Brain microvascular endothelial cell (primary cell): ENCODE measurements at regions not wholly inside any gene's neighbourhood (a gene's known extent, or its start where the extent isn't known, plus 50 kb on each side); places are given as distances from the start of the nearest gene placed in this dataset.

Experiments
- DNase-seq: peaks from one replicate; pipeline ENCODE4 v3.0.0-alpha.2; 2020
- H3K27ac ChIP-seq: fragments of 250-450 bp; sonication (Bioruptor Pico); 2 replicates; pipeline ENCODE4 v1.5.1; 2020; ENCODE audit warnings: mild to moderate bottlenecking, moderate library complexity
- H3K27me3 ChIP-seq: fragments of 250-450 bp; sonication (Bioruptor Pico); replicated peaks from 2 replicates; pipeline ENCODE4 v1.5.1; 2020; ENCODE audit warnings: mild to moderate bottlenecking
- H3K36me3 ChIP-seq: fragments of 250-450 bp; sonication (Bioruptor Pico); replicated peaks from 2 replicates; pipeline ENCODE4 v1.5.1; 2020; ENCODE audit warnings: mild to moderate bottlenecking
- H3K4me3 ChIP-seq: 2 replicates; pipeline ENCODE4 v1.5.1; 2011; ENCODE audit warnings: low read depth, mild to moderate bottlenecking, control low read depth, low read length, moderate library complexity
- CTCF ChIP-seq: IDR thresholded peaks from 2 replicates; pipeline ENCODE4 v1.5.1; 2011; ENCODE audit warnings: low read depth, mild to moderate bottlenecking, moderate library complexity, low read length, control low read depth, inconsistent platforms; ENCODE audit errors: missing control alignments
- in situ Hi-C: cut with HindIII; loops from 2 replicates; pipeline ENCODE4 v1.10.0; 2017; ENCODE audit warnings: low sequenced_read_pairs, low pct_ligation_motif_present

GRCh38 chr6:159329081-159329480, 159.9 kb downstream of the FNDC1 start:
- Histone ChIP-seq H3K36me3 (no peaks in the 10 kb centered on the region), H3K27me3 (no peaks in the 10 kb centered on the region), H3K27ac (no peak overlapping the region), H3K4me3 (no peak overlapping the region)
- TF ChIP-seq CTCF: no peak
- in situ Hi-C loops: no loop called here
- no peak for DNase-seq

GRCh38 chr6:159328052-159328451, 158.9 kb downstream of the FNDC1 start:
- DNase-seq: no peak
- no peak for TF ChIP-seq CTCF
- Histone ChIP-seq H3K4me3 (no peak overlapping the region), H3K27ac (no peak overlapping the region), H3K36me3 (no peaks in the 10 kb centered on the region), H3K27me3 (no peaks in the 10 kb centered on the region)
- in situ Hi-C loops: no loop called here

- in situ Hi-C loops: no loop called here
- no peak for DNase-seq
- no peak for TF ChIP-seq CTCF
- Histone ChIP-seq H3K4me3 (no peak overlapping the region), H3K27ac (no peak overlapping the region), H3K36me3 (no peaks in the 10 kb centered on the region), H3K27me3 (no peaks in the 10 kb centered on the region)
Observed at GRCh38 chr6:159325476-159325875, 156.3 kb downstream of the FNDC1 start.

- TF ChIP-seq CTCF: no peak
- DNase-seq: no peak
Observed at GRCh38 chr6:159324596-159324995, 155.4 kb downstream of the FNDC1 start.

More at GRCh38 chr6:159324596-159324995, 155.4 kb downstream of the FNDC1 start:
- in situ Hi-C loops: no loop called here
- Histone ChIP-seq H3K27ac (no peak overlapping the region), H3K4me3 (no peak overlapping the region), H3K27me3 (no peaks in the 10 kb centered on the region), H3K36me3 (no peaks in the 10 kb centered on the region)
